HEK293 (cell line): ENCODE measurements at regions not wholly inside any gene's neighbourhood (a gene's known extent, or its start where the extent isn't known, plus 50 kb on each side); places are given as distances from the start of the nearest gene placed in this dataset.

Experiments
- BCL11A ChIP-seq: fragments of 450-650 bp; formaldehyde crosslinking; IDR thresholded peaks from 2 replicates; pipeline ENCODE4 v1.5.1; 2016; ENCODE audit warnings: low read depth, missing biosample characterization, missing genetic modification characterization
- ELK4 ChIP-seq: IDR thresholded peaks from 2 replicates; pipeline ENCODE4 v1.6.1; 2011; ENCODE audit warnings: mild to moderate bottlenecking, low read depth, low read length, borderline replicate concordance
- FEZF1 ChIP-seq: fragments of 450-650 bp; formaldehyde crosslinking; IDR thresholded peaks from 2 replicates; pipeline ENCODE4 v1.5.1; 2016; ENCODE audit warnings: missing biosample characterization, missing genetic modification characterization
- MEIS1 ChIP-seq: sonication (generic); formaldehyde crosslinking; IDR thresholded peaks from 2 replicates; pipeline ENCODE4 v1.8.1; 2022; ENCODE audit warnings: missing genetic modification reagents, mild to moderate bottlenecking, borderline replicate concordance
- ZBTB7A ChIP-seq: fragments of 450-650 bp; formaldehyde crosslinking; IDR thresholded peaks from 2 replicates; pipeline ENCODE4 v1.5.1; 2016; ENCODE audit warnings: low read depth, missing biosample characterization, missing genetic modification characterization
- ZNF155 ChIP-seq: fragments of 450-650 bp; formaldehyde crosslinking; IDR thresholded peaks from 2 replicates; pipeline ENCODE4 v1.5.1; 2016; ENCODE audit warnings: missing biosample characterization, missing genetic modification characterization
- ZNF223 ChIP-seq: fragments of 450-650 bp; formaldehyde crosslinking; IDR thresholded peaks from 2 replicates; pipeline ENCODE4 v1.5.1; 2016; ENCODE audit warnings: missing biosample characterization, missing genetic modification characterization
- ZNF792 ChIP-seq: fragments of 450-650 bp; formaldehyde crosslinking; IDR thresholded peaks from 2 replicates; pipeline ENCODE4 v1.5.1; 2016; ENCODE audit warnings: missing biosample characterization, missing genetic modification characterization
- TF ChIP-seq, protein P1 (sequence below): fragments of 450-650 bp; formaldehyde crosslinking; IDR thresholded peaks from 2 replicates; pipeline ENCODE4 v1.5.1; 2016; ENCODE audit warnings: missing biosample characterization, missing genetic modification characterization
- TF ChIP-seq, protein P2 (sequence below): fragments of 450-650 bp; formaldehyde crosslinking; IDR thresholded peaks from 2 replicates; pipeline ENCODE4 v1.5.1; 2016; ENCODE audit warnings: missing biosample characterization, missing genetic modification characterization

GRCh38 chr6:139644821-139645220 lies 270.4 kb upstream of the CITED2 start:
- TF ChIP-seq, protein P1, sequence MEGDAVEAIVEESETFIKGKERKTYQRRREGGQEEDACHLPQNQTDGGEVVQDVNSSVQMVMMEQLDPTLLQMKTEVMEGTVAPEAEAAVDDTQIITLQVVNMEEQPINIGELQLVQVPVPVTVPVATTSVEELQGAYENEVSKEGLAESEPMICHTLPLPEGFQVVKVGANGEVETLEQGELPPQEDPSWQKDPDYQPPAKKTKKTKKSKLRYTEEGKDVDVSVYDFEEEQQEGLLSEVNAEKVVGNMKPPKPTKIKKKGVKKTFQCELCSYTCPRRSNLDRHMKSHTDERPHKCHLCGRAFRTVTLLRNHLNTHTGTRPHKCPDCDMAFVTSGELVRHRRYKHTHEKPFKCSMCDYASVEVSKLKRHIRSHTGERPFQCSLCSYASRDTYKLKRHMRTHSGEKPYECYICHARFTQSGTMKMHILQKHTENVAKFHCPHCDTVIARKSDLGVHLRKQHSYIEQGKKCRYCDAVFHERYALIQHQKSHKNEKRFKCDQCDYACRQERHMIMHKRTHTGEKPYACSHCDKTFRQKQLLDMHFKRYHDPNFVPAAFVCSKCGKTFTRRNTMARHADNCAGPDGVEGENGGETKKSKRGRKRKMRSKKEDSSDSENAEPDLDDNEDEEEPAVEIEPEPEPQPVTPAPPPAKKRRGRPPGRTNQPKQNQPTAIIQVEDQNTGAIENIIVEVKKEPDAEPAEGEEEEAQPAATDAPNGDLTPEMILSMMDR, result no peak
- TF ChIP-seq ZNF223 (tag by site-specific recombination) (no peak), ZNF792 (tag by site-specific recombination) (no peak), MEIS1 (no peak), BCL11A (tag by site-specific recombination) (no peak), ZNF155 (no peak), FEZF1 (tag by site-specific recombination) (no peak), ELK4 (no peak), ZBTB7A (no peak)
- TF ChIP-seq, protein P2, sequence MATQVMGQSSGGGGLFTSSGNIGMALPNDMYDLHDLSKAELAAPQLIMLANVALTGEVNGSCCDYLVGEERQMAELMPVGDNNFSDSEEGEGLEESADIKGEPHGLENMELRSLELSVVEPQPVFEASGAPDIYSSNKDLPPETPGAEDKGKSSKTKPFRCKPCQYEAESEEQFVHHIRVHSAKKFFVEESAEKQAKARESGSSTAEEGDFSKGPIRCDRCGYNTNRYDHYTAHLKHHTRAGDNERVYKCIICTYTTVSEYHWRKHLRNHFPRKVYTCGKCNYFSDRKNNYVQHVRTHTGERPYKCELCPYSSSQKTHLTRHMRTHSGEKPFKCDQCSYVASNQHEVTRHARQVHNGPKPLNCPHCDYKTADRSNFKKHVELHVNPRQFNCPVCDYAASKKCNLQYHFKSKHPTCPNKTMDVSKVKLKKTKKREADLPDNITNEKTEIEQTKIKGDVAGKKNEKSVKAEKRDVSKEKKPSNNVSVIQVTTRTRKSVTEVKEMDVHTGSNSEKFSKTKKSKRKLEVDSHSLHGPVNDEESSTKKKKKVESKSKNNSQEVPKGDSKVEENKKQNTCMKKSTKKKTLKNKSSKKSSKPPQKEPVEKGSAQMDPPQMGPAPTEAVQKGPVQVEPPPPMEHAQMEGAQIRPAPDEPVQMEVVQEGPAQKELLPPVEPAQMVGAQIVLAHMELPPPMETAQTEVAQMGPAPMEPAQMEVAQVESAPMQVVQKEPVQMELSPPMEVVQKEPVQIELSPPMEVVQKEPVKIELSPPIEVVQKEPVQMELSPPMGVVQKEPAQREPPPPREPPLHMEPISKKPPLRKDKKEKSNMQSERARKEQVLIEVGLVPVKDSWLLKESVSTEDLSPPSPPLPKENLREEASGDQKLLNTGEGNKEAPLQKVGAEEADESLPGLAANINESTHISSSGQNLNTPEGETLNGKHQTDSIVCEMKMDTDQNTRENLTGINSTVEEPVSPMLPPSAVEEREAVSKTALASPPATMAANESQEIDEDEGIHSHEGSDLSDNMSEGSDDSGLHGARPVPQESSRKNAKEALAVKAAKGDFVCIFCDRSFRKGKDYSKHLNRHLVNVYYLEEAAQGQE (tag by site-specific recombination), result no peak
